CD4-positive, alpha-beta T cell treated with Interleukin-2 at 100 ng/mL for 4 hours (primary cell): ENCODE measurements at regions not wholly inside any gene's neighbourhood (a gene's known extent, or its start where the extent isn't known, plus 50 kb on each side); places are given as distances from the start of the nearest gene placed in this dataset.

Experiments
- DNase-seq: peaks from one replicate; pipeline ENCODE4 v3.0.0-alpha.2; 2020; ENCODE audit warnings: low spot score

DNA sequence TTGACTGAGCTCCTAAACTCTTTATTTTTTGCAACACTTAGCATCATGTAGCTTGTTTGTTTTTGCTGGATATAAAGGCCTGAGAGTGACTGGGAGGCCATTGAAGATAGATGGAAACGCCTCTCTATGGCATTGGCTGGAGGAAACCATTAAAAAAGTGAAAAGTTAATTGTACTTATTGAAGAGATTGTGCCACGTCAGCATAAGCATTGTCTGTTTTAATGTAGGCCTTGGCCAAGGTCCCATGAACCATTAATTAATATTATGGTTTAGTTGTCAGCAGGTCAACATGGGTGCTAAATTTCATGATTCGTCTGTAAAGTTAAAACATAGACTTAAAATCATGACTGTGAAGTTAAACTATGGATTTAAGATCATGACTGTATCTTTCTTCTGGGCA lies 178.6 kb downstream of the GATA3 start:
- DNase-seq: no peak

DNA sequence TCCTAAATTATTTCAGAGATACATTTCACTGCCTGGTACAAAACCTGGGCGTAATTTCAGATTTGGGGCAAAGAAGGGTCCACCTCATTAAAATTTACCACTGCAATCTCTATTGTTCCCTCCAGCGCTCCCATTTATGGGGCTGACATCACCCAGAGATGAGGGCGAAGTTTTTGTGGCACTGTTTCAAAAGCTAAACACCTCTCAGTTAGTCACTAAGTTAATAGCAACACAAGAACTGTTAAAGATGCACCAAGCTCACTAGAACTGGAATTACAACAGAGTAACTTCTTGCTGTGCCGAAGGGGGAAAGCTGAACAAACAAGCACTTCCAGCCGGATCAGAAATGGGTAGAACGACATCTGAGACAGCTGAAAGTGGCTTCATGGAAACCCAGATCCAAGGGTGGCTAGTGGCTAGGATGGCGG lies 179.4 kb downstream of the GATA3 start:
- no peak for DNase-seq

DNA sequence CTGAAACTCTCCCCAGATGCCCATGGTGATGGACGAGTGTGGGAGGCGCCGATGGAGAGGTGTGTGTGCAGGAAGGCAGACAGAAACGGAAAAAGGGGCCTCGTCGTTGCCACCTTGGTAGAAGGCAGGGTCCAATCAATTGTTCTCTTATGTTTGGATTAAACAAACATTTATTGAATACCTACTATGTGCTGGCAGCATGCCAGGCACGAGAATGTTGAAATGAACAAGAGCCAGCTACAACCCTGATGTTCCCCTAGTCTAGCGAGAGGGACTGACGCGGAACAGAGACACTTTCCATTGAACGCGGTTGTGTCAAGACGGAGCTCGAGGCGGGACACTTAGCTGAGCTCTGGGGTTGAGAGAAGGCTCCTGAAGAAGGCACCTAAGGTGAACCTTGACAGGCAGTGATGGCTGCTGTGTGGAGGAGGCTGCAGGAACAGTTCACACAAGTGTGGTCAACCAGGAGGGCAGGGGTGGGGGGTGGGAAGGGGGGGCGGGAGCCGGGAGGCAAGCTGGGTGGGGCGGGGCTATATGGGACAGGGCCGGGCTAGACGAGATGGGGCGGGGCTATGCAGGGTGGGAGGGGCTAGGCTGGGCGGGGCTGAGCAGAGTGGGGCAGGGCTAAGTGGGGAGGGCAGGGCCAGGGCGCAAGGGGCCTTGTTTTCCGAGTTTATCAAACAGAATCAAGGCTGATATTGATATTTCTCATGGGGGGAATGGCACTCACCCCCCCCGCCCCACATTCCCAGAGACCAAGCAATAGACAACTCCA lies 181.0 kb downstream of the GATA3 start:
- no peak for DNase-seq

DNA sequence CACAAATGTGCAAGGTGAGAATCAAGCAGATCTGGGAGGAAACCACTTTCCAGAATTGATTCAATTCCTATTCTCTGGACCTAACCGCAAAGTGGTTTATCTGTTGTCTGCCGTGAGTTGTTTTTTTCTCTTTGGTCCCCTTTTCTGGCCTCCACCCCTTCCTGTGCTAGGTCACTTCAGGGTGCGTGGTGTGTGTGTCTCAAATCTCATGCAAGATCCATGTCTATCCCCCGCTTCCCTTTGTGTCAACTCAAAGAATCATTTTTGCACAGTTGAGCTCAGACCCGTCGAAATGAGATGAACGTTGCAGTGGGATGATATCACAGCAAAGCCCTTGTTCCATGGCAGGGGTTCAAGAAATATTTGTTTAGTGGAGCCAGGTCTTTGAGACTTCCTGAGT lies 184.5 kb downstream of the GATA3 start:
- DNase-seq: peak; percentile 32

DNA sequence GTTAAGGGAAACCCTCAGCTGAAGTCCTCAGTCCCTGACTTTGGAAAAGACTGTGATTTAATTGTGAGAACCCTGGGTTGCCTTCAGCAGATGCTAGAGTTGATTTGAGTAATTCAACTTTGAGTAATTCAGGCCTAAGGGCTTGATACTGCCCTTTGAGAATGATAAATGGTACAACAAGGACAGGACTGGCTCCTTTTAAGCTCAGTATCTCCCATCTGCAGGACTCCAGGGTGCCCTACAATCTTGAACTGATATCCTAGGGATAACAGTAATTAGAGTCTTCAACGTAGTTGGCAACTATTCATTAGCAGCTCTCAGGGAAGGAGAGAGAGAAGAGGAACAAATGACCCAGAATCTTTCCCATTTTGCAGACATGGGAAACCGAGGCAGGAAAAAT lies 186.4 kb downstream of the GATA3 start:
- no peak for DNase-seq

DNA sequence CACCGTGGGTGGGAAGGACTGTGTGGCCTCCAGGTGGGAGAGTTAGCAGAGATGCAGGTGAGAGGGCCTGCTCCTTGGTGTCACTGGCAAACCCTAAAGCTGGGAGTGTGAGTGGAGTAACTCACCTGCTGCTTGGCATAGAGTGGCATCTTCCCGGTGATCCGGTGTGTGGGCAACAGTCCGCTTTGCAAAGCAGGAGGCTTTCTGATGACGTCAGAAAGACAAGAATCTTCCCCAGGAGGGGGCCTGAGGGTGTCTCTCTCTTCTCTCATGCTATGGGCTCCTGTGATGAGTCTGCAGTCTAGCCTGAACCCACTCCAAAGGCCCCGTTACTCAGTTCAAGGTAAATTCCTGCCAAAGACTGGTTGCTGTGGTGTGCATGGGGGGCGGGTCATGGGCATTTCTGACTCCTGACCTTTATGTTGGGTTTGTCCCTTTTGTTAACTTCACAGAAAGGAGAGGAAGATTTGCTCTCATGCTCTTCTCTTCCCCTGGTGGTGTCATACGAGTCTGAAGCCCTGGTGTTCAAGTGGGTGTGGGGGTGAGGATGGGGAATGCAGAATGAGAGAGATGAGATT lies 187.9 kb downstream of the GATA3 start:
- peak; percentile 38 for DNase-seq

DNA sequence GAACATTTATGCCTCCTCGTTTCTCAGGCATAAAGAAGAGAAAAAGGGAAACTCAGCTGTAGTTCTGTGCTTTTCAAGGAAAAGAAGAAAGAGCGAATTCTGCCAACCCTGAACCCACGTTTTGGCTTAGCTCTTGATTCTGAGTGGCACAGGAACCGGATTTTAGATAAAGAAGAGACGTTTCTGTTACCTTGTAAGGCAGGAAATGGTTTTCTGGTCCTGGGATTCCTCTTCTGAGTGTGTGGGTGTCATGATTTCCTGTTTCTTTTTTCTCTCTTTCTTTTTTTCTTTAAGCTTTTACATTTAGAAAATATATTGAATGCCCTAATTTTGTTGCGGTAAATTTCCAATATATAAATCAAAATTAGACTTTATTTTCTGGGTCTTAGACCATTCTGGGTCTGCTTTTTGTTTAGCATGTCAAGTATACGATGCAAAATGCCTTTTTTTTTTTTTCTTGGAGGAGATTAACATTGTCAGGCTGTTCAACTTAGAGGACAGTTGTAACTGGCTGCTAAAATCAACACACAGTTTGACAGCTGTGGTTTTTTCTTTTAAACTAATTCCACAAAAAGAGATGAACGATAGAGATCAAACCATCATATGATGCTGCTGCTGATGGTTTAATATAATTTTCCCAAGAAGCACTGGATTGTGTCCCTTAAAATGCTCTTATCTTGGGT lies 190.8 kb downstream of the GATA3 start:
- peak; percentile 54 for DNase-seq

DNA sequence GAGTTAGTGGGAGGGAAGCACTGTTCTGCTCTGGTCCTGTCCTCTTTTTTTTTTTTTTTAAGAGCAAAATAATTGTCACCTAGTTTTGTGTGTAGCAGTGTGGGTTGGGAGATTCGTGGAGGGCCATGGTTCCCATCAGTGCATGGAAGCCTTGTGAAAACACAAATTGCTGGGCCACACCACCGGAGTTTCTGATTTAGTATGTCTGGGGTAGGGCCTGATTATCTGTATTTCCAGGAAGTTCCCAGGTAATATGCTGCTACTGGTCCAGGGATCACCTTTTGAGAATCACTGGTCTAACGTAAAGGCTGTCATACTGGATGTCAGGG lies 191.3 kb downstream of the GATA3 start:
- DNase-seq: no peak

DNA sequence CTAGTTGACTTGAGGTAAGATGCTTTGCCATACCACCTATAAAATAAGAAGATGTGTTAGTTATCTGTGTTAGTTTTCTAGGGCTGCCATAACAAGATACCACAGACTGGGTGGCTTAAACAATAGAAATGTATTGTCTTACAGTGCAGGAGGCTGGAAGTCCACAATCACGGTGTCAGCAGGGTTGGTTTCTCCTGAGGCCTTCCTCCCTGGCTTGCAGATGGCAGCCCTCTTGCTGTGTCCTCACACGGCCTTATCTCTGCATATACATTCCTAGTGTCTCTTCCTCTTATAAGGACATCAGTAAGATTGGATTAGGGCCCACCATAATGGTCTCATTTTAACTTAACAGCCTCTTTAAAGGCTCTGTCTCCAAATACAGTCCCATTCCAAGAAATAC lies 192.1 kb downstream of the GATA3 start:
- DNase-seq: no peak

DNA sequence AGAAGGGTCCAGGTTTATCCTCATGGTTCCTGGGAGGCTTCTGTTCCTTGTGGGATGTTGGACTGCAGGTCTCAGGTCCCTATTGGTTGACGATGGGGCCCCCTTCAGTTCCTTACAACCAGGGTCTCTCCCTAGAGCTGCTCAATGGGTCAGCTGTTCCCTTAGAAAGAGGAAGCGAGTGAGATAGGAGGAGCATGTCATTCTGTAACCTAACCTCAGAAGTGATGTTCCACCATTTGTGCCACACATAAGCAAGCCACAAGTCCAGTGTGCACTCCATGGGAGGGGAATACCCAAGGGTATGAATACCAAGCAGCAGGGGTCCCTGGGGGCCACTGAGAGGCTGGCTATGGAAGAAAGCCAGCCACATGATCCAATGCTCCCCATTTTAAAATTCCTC lies 192.7 kb downstream of the GATA3 start:
- DNase-seq: no peak

DNA sequence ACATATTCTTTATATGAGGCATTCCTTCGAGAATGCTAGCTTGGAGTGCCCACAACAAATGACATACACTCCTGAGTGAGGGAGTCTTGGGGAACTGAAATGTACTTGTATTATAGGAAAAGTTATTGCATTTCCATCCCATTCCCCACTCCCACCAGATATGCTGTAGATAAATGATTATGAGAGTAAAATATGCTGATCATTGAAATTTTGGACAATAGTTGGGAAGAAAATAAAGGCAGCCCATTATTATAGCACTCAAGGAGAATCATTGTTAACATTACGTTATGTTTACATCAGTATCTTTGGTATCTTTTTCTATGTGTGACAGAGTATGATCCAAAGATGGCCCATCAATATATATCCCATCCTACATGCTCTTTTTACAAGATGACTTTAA lies 194.4 kb downstream of the GATA3 start:
- no peak for DNase-seq

DNA sequence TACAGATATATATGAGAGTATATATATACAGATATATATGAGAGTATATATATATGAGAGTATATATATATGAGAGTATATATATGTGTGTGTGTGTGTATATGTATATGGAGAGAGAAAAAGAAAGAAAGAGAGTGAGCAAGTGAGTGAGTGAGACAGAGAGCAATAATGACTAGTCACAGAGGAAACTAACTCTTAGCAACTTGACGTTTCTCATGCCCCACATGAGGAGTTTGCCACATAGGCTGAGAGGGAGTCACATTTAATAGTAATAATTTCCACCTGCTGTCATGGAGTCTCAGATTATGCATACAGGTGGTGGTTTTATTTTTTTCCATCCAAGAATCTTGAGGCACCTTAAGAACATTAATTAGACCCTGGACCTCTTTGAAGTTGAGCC lies 199.9 kb downstream of the GATA3 start:
- DNase-seq: no peak

DNA sequence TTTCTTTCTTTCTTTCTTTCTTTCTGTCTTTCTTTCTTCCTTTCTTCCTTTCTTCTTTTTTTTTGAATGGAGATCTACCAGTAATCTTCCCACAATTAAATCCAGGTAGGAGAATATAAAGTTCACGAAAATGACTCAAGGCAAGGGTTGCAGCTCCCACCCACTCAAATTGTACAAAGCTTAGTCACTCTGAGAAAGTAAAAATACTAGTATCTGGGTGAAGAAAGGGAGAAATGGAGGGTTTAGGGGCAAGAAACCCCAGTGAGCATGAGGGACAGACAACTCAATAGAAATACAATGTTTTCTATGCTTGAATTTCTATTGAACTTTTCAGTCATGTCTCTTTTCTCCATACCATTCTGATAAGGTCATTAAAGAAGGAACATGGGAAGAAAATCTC lies 200.8 kb downstream of the GATA3 start:
- no peak for DNase-seq

DNA sequence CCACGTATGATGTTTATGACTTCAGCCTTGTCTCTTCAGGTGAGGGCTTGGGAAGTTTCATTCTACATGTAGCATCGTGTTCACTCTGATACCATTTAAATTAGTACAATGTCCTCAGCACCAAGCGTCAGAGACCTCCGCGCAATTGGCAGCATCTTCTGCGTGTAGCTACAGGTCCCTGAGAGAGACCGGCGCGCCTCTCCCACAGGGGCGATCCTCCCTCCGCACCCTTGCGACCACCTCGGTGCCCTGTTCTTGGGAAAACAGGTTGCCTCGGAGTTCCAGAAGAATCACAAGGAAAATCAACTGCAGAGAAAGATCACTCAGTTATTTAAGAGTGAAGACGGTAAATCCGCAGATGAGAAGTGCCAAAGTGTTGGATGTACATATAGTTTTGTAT lies 206.2 kb downstream of the GATA3 start:
- DNase-seq: no peak

DNA sequence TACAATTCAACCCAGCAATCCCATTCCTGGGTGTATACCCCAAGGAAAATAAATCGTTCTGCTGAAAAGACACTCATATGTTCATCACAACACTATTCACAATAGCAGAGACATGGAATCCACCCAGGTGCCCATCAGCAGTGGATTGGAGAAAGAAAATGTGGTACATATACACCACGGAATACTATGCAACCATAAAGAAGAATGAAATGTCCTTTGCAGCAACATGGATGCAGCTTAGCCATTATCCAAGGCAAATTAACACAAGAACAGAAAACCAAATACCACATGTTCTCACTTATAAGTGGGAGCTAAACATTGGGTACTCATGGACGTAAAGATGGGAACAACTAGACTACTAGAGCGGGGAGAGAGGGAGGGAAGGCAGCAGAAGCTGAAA lies 207.8 kb downstream of the GATA3 start:
- DNase-seq: no peak

DNA sequence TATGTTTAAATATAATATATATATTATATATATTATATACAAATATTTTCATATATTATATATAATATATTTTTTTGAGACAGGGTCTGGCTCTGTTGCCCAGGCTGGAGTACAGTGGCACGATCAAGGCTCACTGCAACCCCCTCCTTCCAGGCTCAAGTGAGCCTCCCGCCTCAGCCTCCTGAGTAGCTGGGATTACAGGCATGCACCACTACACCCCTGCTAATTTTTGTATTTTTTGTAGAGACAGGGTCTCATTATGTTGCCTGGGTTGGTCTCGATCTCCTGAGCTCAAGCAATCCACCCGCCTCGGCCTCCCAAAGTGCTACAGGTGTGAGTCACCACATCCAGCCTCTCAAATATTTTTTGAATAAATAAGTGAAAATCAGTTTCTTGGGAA lies 215.5 kb downstream of the GATA3 start:
- DNase-seq: no peak

DNA sequence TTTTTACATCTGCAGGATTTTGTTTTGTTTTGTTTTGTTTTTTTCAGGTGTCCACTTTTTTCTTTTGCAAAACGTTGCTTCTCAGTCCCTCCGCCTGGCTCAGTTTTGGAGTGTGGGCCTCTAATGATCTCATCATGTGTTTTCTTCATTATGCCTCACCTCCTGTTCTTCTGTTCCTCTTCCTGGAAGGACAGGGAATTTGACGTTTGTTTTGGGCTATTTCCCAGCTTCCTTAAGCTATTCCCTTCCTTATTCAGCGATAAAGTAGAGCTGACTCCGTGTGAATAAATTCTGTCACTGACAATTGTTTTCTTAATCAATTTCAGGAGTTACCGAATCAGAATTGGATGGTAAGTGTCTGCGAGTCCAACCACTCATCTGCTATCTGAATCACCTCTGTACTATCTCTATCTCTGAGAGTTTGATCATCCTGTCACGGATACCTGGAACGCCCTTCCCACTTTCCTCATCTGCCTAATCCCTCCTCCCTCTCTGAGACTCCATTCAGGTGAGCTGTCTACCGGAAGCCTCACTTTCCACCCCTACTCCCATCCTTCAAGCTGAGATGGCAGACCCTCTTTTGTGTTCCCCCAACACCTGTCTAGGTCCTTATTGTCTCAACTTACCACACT lies 218.4 kb downstream of the GATA3 start:
- no peak for DNase-seq

DNA sequence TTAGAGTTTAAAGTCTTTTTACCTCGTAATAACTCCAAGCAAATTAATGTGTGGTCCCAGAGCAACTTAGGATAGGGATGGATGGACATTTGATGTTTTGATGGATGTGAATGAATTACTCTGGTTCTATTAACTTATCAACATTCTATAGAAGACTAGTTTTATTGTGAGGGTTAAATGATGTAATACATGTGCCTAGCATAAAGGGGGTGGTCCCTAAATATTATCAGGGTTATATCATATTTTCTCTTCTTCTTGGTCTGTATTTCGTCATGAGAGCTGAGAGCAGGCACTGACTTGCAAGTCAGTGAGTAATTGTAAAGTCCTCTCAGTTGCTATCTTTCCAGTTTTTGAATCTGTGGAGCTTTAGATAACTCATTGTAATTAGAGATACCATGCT lies 219.3 kb downstream of the GATA3 start:
- DNase-seq: no peak

DNA sequence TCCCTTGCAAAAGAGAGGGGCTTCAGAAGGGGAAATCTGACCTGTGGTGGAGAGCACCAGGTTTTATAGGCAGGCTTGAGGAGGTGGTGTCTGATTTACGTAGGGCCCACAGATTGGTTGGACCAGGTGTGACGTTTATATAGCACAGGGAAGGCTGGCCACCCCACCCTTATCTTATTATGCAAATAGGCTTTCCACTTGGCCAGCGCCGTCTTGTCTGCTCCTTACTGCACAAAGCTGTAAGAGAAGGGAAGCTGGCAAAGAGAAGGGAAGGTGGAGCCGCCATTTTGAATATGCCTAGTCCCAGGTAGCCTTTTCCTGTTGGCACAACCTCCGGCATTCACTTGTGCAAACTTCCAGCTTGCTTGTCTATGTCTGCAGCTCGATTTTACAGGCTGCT lies 221.4 kb downstream of the GATA3 start:
- DNase-seq: no peak

DNA sequence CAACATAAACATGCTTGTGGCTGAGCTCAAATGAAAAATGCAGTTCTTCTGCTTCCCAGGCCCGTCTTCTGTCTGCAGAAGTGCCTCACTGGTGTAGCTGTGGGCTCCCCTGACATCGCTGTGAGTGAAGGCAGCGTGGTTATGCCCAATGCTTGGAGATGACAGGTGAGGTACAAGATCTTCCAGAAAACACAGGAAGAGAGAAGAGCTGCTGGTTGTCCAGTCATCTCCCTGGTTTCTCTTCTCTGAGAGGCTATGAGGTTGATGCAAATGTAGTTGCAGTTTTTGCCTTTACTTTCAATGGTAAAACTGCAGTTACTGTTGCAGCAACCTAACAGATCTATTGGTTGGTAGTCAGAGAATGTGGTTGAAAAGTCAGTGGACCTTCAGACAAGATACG lies 223.6 kb downstream of the GATA3 start:
- no peak for DNase-seq

DNA sequence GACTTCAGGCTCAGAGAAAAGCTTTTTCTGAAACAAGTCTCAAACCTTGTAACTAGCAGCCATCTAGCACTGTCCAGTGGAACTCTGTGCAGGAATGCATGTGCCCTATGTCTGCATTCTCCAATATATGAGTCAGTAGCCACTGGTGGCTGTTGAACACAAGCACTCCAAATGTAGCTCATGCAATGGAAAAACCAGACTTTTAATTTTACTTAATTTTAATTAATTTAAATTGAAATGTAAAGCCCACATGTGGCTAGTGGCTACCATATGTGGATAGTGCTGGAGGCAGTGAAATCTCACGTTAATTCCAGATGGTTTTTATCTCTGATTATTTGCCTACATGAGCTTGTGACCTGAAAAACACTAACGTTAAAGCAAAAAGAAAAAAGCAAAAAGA lies 225.1 kb downstream of the GATA3 start:
- DNase-seq: no peak

DNA sequence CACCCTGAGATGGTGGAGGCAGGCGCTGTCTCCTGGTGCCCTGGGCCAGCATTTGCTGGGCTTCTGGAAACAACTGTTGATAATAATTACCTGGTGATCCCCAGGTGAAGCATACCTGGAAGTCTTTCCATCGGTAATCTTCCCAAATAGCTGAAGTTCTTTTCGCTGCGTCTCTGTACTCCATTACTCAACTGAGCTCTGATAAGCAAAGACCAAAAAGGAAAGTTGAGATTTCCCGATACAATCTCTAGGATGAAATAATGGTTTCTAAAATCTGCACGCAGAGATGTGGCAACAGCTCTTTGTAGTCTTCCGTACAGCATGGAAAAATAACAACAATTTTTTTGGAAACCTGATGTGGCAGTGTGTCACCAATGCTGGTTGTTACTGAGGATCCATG lies 226.5 kb downstream of the GATA3 start:
- DNase-seq: no peak

DNA sequence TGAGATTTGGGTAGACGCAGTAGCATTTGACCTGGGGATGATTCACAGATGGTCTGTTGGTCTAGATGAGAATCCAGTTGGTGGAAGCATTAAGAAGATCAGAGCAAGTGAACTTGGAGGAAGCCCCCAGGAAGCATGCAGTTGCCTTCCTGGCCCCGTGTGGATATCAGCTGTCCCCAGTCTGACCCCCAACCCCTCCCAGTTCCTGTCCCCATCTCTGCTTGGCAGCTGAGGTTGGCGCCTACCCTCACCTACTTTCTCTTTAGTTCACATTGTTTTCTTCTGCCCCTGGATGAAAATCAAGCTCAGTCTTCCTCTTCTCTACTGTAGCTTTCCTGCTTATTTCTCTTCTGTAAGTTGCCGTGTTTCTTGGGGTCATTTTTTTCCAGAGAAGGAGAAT lies 227.9 kb downstream of the GATA3 start:
- no peak for DNase-seq
